ENCODE measurements at regions not wholly inside any gene's neighbourhood (a gene's known extent, or its start where the extent isn't known, plus 50 kb on each side); places are given as distances from the start of the nearest gene placed in this dataset.

DNA sequence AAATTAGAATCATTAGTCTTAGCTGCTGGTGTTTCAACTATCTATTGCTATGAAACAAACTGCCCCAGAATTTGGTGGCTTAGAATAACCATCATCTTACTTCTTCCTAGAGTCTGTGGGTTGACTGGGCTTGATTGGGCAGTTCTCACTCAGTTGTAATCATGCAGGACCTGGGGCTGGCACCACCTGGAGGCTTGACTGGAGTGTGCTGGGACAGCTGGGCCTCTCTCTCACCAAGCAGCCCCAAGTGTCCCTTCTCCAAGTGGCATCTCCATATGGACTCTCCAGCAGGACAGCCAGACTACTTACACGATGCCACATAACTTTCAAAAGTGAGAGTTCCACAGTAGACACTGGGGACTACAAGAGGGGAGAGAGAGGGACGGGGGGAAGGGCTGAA lies 140.3 kb upstream of the ATP1B1 start:
- no peaks in the 10 kb centered on the region for H3K9me3 Mint-ChIP-seq (ENCODE audit: unreplicated experiment)
- H3K4me1 ChIP-seq = no peaks in the 10 kb centered on the region
- BruUV-seq (replicated peaks) = no TSS peak
- ChIA-PET POLR2A (no interaction called here), CTCF (no interaction called here)
- H3K27ac Mint-ChIP-seq (ENCODE audit: unreplicated experiment) = no peak overlapping the region
- TF ChIP-seq, protein P1, sequence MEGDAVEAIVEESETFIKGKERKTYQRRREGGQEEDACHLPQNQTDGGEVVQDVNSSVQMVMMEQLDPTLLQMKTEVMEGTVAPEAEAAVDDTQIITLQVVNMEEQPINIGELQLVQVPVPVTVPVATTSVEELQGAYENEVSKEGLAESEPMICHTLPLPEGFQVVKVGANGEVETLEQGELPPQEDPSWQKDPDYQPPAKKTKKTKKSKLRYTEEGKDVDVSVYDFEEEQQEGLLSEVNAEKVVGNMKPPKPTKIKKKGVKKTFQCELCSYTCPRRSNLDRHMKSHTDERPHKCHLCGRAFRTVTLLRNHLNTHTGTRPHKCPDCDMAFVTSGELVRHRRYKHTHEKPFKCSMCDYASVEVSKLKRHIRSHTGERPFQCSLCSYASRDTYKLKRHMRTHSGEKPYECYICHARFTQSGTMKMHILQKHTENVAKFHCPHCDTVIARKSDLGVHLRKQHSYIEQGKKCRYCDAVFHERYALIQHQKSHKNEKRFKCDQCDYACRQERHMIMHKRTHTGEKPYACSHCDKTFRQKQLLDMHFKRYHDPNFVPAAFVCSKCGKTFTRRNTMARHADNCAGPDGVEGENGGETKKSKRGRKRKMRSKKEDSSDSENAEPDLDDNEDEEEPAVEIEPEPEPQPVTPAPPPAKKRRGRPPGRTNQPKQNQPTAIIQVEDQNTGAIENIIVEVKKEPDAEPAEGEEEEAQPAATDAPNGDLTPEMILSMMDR (IDR thresholded peaks at IDR 0.05; ENCODE audit: insufficient read depth in 1 of 2, low read depth in 1 of 2, low read length in 1 of 2, severe bottlenecking in 1 of 2, unreplicated experiment in 1 of 2) = no peak
- H3K36me3 ChIP-seq (ENCODE audit: control insufficient read depth, insufficient read depth, low read length) = no peaks in the 10 kb centered on the region
- H3K4me3 ChIP-seq (ENCODE audit: low read depth, low read length) = no peak overlapping the region
- DNase-seq = no peak
- H3K9me3 ChIP-seq = no peaks in the 10 kb centered on the region
- intact Hi-C loops (cut with micrococcal nuclease; ENCODE audit: unreplicated experiment) = no loop called here
- no peaks in the 10 kb centered on the region for H3K4me1 Mint-ChIP-seq (ENCODE audit: low read depth, unreplicated experiment)
- no peaks in the 10 kb centered on the region for H3K36me3 Mint-ChIP-seq (ENCODE audit: insufficient read depth, unreplicated experiment)
- no peak overlapping the region for H3K4me3 Mint-ChIP-seq (ENCODE audit: unreplicated experiment)
- no peaks in the 10 kb centered on the region for H3K27me3 ChIP-seq (replicated peaks; ENCODE audit: control insufficient read depth, insufficient read depth, low read length)
- H3K27me3 Mint-ChIP-seq (ENCODE audit: insufficient read depth, unreplicated experiment) = no peaks in the 10 kb centered on the region

DNA sequence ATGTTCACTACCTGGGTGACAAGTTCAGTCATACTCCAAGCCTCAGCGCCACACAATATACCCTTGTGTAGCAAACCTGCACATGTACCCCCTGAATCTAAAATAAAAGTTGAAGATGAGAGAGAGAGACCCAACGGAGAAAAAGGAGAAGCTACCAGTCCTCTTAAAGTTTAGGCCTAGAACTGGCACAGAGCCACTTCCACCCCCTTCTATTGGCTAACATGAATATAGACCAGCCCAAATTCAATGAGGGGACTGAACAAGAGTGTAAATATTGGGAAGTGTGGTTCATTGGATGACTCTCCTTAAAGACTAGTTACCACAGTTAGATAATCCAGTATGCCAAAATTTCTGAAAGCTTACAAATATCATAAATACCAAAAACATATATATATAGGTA lies 139.9 kb upstream of the ATP1B1 start:
- Histone ChIP-seq H3K27me3 (replicated peaks; ENCODE audit: control insufficient read depth, insufficient read depth, low read length) (no peaks in the 10 kb centered on the region), H3K9me3 (no peaks in the 10 kb centered on the region), H3K4me3 (ENCODE audit: low read depth, low read length) (no peak overlapping the region), H3K4me1 (no peaks in the 10 kb centered on the region), H3K36me3 (ENCODE audit: control insufficient read depth, insufficient read depth, low read length) (no peaks in the 10 kb centered on the region)
- Mint-ChIP-seq H3K27me3 (ENCODE audit: insufficient read depth, unreplicated experiment) (no peaks in the 10 kb centered on the region), H3K9me3 (ENCODE audit: unreplicated experiment) (no peaks in the 10 kb centered on the region), H3K4me3 (ENCODE audit: unreplicated experiment) (no peak overlapping the region), H3K4me1 (ENCODE audit: low read depth, unreplicated experiment) (no peaks in the 10 kb centered on the region), H3K36me3 (ENCODE audit: insufficient read depth, unreplicated experiment) (no peaks in the 10 kb centered on the region), H3K27ac (ENCODE audit: unreplicated experiment) (no peak overlapping the region)
- DNase-seq = no peak
- no TSS peak for BruUV-seq (replicated peaks)
- ChIA-PET POLR2A (no interaction called here), CTCF (no interaction called here)
- TF ChIP-seq, protein P1 (IDR thresholded peaks at IDR 0.05; ENCODE audit: insufficient read depth in 1 of 2, low read depth in 1 of 2, low read length in 1 of 2, severe bottlenecking in 1 of 2, unreplicated experiment in 1 of 2) = no peak
- intact Hi-C loops (cut with micrococcal nuclease; ENCODE audit: unreplicated experiment) = no loop called here

DNA sequence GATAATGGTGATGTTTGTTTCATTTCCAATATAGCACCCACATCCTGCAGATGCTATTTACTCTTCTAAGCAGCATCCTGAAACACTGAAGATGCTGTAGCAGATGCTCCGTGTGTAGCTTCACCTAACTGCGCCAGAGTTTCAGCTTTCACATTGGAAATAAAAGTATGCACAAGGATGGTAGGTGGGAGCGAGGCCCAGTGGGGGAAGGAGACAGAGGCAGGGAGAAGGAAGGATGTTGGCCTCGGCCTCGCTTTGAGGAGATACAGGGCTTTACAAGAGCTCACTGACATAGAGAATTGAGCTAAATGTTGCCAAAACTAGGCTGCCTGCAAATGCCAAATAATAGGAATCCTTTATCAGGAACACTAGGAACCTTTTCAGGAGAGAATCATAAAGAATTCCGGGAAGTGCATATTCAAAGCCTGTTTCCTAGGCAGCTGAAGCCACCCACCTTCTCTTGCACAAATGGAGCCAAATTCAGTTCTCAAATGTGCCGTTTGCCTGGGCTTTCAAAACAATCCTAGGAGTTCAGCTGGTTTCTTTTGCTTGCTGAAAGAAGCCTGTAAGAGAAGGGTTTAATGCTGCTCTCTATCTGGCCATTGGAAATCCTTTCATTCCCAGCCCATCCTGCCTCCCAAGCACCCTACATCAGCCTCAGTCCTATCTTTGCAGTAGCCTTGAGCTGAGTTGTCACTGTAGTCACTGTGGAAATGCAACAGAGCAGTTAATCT lies 135.4 kb upstream of the ATP1B1 start:
- Mint-ChIP-seq H3K9me3 (ENCODE audit: unreplicated experiment) (no peaks in the 10 kb centered on the region), H3K4me3 (ENCODE audit: unreplicated experiment) (no peak overlapping the region), H3K27me3 (ENCODE audit: insufficient read depth, unreplicated experiment) (no peaks in the 10 kb centered on the region), H3K4me1 (ENCODE audit: low read depth, unreplicated experiment) (peaks cover 8% of the 10 kb centered on the region), H3K27ac (ENCODE audit: unreplicated experiment) (no peak overlapping the region), H3K36me3 (ENCODE audit: insufficient read depth, unreplicated experiment) (no peaks in the 10 kb centered on the region)
- Histone ChIP-seq H3K27me3 (replicated peaks; ENCODE audit: control insufficient read depth, insufficient read depth, low read length) (no peaks in the 10 kb centered on the region), H3K36me3 (ENCODE audit: control insufficient read depth, insufficient read depth, low read length) (no peaks in the 10 kb centered on the region; the same call in 1 of the 2 replicates), H3K4me1 (peaks cover 9% of the 10 kb centered on the region), H3K9me3 (no peaks in the 10 kb centered on the region), H3K4me3 (ENCODE audit: low read depth, low read length) (no peak overlapping the region)
- DNase-seq = no peak
- ChIA-PET CTCF (no interaction called here), POLR2A (no interaction called here)
- BruUV-seq (replicated peaks) = no TSS peak
- intact Hi-C loops (cut with micrococcal nuclease; ENCODE audit: unreplicated experiment) = no loop called here
- TF ChIP-seq, protein P1 (IDR thresholded peaks at IDR 0.05; ENCODE audit: insufficient read depth in 1 of 2, low read depth in 1 of 2, low read length in 1 of 2, severe bottlenecking in 1 of 2, unreplicated experiment in 1 of 2) = no peak

Data from Caco-2 (cell line).